ENCODE measurements at regions not wholly inside any gene's neighbourhood (a gene's known extent, or its start where the extent isn't known, plus 50 kb on each side); places are given as distances from the start of the nearest gene placed in this dataset.

DNA sequence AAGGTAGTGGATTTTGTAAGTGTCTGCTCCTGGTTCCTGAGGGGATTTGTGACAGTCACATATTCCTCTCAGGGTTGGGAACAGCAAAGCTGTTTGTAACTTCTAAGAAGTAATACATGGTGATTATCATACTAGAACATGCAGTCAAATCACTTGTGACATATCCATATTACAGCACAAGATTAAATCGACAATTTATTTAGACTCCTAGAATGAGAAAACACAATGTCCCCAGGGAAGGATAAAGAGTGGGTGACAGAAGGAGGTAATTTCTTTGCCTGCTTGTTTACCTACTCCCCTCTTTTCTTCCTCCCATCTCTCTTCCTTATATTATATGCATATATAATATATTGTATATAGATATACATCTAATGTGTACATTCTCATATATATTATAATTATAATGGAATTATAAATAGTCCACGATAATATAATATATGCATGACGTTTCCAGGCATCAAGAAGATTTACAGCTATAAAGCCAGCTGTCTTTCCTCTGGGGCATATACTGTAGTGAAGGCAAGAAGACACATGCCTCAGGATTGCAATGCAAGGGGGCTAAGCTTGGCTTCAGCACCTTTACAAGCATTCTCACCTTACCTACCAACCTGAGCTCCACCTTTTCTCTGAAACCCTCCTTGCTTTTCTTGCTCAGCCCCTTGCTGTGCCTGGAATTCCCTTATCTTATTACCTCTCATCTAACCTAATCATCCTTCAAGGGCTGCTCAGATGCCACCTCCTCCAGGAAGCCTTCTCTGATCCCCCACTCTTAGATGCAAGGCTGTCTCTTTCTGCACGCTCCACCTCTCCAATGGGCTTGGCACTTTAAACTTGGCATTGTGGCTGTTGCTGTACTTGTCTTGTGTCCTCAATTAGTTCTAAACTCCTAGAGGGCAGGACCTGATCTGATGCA, 73.1 kb upstream of the PIAS1 start:
- DNase-seq (ENCODE audit: low spot score), result no peak

DNA sequence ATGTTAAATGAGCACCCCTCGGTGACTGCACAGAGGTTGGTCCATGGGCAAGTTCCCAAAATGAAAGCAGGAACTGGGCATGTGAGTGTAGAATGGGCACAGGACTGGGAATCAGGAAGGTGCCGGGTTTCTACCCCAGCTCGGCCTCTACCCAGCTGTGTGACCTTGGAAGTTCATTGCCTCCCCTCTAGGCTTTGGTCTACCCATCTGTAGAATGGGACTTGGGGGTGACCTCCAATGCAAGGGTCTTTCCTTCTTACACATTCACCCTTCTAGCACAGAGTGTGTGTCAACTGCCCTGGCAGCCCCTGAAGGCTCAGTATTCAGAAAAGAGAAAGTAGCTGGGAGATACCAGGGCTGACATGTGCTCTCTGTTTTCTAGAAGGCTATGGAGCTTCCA, 72.3 kb upstream of the PIAS1 start:
- no peak for DNase-seq (ENCODE audit: low spot score)

DNA sequence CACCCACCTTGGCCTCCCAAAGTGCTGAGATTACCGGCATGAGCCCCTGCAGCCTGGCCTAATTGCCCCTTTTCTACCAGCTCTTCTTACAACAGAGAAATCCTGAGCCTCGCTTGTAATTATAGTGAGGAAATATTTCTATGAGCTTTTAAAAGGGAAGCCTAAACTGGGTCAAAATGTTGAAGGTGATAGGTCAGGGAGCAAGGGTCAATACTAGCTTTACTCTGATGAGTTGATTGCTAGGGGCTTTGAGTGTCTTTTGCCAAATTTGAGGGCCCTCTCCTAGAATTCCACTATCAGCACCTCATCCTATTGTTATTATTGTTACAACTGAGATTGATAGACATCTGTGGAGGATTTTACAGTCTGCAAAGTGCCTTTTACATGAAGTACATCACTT, 62.4 kb upstream of the PIAS1 start:
- DNase-seq (ENCODE audit: low spot score), result no peak

DNA sequence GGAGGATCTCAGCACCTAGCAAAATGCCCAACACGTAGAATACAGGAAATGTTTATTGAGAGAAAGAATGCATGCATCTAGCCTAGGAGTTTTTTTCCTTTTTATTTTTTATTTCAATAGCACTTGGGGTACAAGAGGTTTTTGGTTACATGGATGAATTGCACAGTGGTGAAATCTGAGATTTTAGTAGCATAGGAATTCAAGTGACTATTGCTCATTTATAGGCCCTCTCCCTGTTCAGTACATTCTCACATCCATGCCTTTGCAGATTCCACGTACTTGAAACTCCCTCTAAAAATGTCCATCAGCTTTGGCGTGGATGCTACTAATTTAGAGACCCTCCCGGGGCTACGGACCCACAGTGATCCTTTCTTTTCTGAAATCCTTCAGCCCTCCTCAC, 61.7 kb upstream of the PIAS1 start:
- DNase-seq (ENCODE audit: low spot score), result no peak

DNA sequence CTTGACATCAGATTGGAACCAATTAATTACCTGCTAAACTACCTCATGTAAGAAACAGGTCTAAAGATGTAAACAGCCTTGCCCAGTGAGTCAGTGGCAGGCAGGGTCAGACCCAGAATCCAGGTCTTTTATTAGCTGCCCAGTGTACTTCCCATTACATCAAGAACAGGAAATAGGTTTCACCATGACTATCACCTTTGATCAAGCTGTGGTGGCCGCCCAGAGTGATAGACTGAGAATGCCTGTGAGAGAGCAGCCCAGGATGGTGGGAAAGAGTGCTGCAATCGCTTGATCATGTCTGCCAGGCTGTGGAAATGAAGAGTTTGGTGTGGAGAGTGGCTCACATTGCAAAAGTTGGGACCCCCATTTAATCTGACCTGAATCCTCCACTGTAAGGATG, 61.3 kb upstream of the PIAS1 start:
- no peak for DNase-seq (ENCODE audit: low spot score)

DNA sequence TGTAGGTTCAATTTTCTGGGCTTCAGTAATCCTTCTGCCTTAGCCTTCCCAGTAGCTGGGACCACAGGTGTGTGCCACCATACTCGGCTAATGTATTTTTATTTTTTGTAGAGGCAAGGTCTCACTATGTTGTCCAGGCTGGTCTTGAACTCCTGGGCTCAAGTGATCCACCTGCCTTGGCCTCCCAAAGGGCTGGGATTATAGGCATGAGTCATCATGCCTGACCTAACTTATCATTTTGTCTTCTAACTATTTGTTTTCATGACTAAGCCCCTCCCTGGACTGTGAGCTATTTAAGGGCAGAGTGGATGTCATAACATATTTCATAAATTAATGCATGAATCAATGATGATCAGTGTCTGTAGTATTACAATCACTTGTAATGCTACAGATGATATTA, 56.1 kb upstream of the PIAS1 start:
- DNase-seq (ENCODE audit: low spot score), result no peak

DNA sequence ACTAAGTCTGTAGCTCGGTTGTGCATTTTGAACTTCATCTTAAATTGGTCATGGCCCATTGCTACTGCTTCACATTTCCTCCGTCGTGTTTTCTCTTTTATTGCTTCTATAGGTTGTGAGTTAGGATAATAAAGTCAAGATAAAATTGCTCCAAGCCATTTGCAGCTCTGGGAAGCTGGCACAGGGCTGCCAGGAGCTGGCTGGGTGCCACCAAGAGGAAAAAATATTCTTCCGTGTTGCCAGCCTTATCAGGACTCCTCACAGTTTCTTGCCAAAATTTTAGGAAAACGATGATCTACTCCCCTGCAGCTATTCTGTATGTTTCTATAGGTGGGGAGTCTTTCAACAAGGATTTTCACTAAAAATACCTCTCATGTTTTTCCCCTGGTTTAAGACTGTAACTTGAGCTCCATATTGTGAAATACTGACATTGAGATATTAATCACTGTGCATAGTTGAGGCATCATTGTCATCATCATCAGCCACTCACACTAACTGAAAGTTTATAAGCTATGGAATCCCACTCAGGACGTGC, 55.4 kb upstream of the PIAS1 start:
- DNase-seq (ENCODE audit: low spot score), result peak; percentile 28

DNA sequence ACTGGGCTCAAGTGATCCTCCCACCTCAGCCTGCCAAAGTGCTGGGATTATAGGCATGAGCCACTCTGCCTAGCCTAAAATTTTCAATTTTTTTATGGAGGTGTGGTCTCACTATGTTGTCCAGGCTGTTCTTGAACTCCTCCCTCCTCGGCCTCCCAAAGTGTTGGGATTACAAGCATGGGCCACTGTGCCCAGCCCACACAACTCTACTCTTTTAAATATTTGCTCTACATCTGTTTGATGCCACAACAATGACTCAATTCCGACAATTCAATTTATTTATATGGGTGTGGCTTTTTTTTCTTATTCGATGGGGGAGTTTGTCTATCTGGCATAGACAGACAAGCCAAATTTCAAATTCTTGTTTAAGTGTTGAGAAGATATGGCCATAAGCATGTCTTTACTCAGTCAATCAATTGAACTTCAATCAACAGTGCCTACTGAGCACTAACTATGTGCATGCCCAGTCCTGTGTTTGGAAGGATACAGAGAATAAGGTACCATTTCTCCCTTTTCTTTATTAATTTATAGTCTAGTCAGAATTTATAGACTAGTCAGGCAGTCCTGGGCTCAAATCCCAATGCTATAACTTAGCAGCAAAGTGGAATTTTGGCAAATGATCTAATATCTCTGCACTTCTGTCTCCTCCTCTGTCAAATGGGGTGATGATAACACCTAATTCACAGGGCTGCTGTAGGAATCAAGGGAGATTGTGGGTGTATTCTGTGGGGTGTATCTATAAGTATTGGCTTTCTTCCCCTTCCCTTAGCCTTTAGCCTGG, 54.6 kb upstream of the PIAS1 start:
- DNase-seq (ENCODE audit: low spot score), result no peak

DNA sequence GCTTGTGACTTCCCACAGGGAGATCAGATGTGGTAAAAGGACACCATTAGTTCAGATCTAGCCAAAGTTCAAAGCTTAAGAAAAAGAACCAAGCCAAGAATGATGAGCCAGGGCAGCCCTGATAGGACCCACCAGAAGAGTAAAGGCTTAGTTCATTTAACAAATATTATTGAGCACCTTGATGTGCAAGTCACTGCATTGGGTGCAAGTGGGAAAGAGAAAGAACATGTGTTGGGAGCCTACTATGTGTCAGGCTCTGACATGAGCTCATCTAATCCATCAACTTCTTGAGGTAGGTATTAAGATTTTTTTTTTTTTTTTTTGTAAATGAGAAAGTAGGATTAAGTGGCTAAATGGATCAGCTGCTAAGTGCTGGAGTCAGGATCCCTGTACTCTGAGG, 53.4 kb upstream of the PIAS1 start:
- DNase-seq (ENCODE audit: low spot score), result no peak

DNA sequence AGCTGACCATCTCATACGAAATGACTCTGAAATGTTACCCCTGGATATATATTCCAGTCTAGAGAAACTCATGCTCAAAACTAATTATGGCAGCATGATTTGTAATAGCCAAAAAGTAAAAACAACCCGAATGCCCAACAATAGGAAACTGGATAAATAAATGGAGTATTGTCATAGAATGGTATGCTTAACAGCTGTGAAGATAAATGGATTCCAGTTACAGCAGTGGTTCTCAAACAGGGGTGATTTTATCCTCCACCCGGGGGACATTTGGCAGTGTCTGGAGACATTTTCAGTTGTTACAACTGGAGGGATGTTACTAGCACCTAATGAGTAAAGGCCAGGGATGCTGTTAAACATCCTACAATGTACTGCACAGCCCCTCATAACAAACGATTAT, 52.3 kb upstream of the PIAS1 start:
- DNase-seq (ENCODE audit: low spot score), result no peak

DNA sequence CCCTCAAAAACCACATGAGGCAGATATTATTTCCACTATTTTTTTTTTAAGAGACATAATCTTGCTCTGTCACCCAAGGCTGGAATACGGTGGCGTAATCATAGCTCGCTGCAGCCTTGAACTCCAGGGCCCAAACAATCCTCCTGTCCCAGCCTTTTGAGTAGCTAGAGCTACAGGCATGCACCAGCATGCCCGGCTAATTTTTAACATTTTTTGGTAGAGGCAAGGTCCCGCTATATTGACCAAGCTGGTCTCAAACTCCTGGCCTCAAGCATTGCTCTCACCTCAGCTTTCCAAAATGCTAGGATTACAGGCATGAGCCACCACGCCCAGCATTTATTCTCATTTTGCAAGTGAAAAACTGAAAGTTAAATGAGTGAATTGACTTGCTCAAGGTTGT, 50.8 kb upstream of the PIAS1 start:
- no peak for DNase-seq (ENCODE audit: low spot score)

All from cerebellar cortex (tissue), 1 donor.